HG03139 (cell line): ENCODE measurements at regions not wholly inside any gene's neighbourhood (a gene's known extent, or its start where the extent isn't known, plus 50 kb on each side); places are given as distances from the start of the nearest gene placed in this dataset.

ENCODE experiments used
- ATAC-seq: cut with Tn5 transposase; IDR thresholded peaks from one replicate; pipeline ENCODE4 v1.9.1; 2021; ENCODE audit not compliant: unreplicated experiment

DNA sequence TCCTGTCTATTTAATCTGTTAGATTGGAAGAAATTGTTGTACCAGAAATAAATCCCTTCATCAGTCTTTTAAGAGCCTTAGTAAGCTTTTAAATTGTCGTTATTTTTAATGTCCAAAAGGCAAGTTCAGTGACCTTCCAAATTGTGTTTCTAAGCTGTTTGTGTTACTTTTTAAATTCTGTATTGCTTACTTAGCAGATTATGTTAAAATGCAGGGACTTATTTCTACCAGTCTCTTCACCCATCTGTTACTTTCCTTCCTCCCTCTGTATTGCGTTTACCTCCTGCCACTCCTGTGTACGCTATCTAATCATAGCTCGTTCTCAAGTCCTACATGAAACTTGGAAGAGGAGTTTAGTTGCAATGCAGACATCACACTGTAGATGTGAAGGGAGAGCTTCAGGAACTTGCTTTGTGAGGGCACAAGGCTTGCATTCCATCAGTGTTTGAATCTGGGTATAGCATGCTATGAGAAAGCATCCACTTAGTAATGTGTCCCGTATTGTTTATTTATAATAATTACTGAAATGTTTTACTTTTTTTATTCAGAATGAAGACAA is 406.5 kb upstream of the RGS6 start:
- ATAC-seq: no peak

DNA sequence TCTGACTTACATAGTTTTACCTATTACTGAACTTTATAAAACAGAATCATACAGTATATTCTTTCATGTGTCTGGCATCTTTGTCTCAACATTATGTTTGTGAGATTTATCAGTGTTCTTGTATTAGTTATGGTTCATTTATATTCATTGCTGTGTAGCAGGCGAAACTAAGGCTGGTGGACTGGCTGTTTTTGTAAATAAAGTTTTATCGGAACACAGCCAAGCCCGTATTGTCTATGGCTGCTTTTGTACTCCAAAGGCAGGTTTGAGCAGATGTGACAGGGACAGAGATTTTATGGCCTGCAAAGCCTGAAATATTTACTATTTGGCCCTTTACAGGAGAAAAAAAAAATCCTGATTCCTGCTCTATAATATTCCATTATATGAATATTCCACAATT is 405.8 kb upstream of the RGS6 start:
- ATAC-seq: no peak

- ATAC-seq: no peak
Observed at GRCh38 chr14:71527838-71528237, 404.4 kb upstream of the RGS6 start.

GRCh38 chr14:71529848-71530247 is 402.4 kb upstream of the RGS6 start:
- no peak for ATAC-seq

- no peak for ATAC-seq
Observed at GRCh38 chr14:71532344-71532743, 399.9 kb upstream of the RGS6 start.

- ATAC-seq: no peak
Observed at GRCh38 chr14:71532790-71533189, 399.4 kb upstream of the RGS6 start.

GRCh38 chr14:71533390-71533789 is 398.8 kb upstream of the RGS6 start:
- no peak for ATAC-seq

DNA sequence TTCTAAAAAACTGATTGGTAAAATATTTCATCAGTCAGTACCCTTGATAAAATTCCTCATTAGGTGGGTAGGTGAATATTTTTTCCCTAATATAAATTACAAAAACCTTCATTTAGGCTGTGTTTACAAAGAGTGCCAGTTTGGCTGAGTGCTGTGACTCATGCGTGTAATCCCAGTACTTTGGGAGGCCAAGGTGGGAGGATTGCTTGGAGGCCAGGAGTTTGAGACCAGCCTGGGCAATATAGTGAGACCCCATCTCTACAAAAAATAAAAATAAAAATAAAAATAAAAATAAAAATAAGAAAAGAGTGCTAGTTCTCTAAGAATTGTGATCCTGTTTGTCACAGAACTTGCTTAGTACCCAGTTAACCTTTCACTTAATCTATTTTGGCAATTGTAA is 398.4 kb upstream of the RGS6 start:
- no peak for ATAC-seq

DNA sequence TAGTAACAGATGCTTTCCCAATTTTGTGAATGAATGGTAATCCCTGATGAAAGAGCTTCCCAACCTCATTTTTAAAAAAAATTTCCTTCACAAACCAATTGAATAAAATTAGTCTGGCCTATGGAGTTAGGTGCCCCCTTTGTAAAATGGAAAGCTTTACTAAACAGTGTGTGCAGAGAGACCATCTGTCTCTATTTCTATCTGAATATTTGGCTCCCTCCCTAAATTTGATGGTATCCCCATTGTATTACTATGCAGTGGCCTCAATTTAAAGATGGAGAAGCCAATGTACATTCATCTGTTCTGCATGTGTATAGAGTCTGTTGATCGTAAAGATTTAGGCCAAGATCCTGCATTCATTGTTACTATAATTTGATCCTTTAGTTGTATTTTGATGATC is 397.7 kb upstream of the RGS6 start:
- ATAC-seq: no peak

GRCh38 chr14:71536015-71536740 is 396.1 kb upstream of the RGS6 start:
- no peak for ATAC-seq

- ATAC-seq: no peak
Observed at GRCh38 chr14:71536927-71537772, 395.1 kb upstream of the RGS6 start.

- no peak for ATAC-seq
Observed at GRCh38 chr14:71538288-71538687, 393.9 kb upstream of the RGS6 start.

- ATAC-seq: no peak
Observed at GRCh38 chr14:71538938-71539649, 393.1 kb upstream of the RGS6 start.

- no peak for ATAC-seq
Observed at GRCh38 chr14:71539650-71540285, 392.5 kb upstream of the RGS6 start.

GRCh38 chr14:71541271-71541670 is 391.0 kb upstream of the RGS6 start:
- no peak for ATAC-seq

DNA sequence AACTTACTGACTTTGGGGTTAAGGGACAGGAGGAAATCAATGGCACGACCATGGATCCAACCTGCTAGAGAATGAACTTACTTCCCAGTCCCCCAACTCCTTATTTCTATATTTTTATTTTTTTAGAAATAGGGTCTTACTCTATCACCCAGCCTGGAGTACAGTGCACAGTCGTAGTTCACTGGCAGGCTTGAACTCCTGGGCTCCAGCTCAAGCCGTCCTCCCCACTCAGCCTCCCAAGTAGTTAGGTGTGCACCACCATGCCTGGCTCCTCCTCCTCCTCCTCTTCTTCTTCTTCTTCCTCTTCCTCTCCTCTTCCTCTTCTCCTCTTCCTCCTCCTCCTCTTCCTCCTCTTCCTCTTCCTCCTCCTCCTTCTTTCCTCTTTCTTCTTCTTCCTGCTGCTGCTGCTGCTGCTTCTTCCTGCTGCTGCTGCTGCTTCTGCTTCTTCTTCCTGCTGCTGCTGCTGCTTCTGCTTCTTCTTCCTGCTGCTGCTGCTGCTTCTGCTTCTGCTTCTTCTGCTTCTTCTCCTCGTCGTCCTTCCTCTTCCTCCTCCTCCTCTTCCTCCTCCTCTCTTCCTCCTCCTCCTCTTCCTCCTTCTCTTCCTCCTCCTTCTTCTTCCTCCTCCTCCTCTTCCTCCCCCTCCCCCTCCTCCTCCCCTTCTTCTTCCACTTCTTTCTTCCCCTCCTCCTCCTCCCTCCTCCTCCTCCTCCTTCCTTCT is 390.1 kb upstream of the RGS6 start:
- no peak for ATAC-seq

DNA sequence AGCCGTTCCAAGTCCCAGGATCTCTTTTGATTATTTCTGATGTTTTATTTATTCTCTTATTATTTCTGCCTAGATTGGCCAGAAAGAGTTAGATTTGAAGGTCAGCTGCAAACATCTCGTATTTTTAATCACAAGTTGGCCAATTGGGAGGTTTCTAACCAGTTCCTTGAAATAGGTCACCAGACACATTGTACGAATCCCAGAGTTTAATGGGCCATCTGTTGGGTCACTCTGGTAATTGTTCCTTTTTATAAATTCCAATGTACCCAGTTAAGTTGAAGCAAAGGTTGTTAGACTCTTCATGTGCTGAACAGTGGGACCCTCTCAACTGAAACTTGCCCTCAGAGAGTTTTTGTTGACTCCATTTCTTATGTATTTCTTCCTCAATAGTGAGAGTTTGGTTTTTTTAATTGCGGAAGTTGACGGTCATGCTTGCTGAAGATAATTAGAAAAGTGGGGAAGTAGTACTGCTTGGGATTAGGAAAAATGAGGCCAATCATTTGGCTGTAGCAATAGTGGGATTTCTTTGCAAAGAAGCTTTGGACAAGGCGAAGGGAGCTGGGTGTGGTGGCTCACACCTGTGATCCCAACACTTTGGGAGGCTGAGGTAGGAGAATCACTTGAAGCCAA is 382.7 kb upstream of the RGS6 start:
- no peak for ATAC-seq

DNA sequence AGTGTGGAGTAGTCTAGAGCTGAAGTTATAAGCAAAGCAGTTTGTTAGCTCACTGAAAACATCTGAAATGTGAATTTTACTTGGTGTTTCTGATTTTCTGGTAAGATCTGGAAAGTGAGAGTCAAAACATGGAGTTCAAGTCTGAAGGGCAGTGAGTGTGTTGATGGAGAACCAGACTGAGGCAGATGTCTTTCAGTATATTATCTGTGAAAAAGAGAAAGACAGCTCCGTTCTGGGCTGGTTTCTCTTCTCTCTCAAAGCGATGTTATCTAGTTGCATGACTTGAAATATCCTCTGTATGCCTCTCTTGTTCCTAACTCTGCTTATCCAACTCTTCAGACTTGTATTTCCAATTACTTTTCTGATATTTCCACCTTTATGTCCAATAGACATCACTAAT is 381.9 kb upstream of the RGS6 start:
- ATAC-seq: no peak

DNA sequence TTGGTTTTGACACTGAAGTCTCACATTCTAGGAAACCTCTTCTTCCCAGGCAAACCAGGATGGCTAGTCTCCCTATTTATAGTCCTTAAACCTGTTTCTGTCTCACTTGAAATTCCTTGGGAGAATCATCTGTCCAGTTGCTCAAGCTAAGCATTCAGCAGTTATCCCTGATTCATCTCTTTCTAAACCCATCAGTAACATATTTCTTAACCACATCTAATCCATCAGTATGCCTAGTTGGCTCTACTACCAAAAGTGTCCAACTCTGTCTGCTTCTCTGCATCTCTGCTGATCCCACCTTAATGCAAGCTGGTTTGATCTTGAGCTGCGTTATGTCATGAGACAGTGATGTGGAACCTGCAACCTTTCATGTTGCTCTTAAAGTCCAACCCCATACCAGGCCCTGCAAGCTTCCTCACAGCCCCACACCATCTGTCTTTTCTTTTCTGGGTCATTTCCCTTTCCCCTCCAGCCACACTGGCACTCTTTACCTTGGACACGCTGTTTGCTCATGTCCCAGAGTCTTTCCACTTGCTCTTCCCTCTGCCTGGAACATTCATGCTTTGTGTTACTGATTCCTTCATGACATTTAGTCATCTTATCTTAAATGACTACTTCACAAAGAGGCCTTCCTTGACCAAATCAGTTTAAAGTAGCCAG is 380.8 kb upstream of the RGS6 start:
- ATAC-seq: no peak
